H1 (cell line): ENCODE measurements at regions not wholly inside any gene's neighbourhood (a gene's known extent, or its start where the extent isn't known, plus 50 kb on each side); places are given as distances from the start of the nearest gene placed in this dataset.

Experiments
- BRCA1 ChIP-seq: IDR thresholded peaks from 2 replicates; pipeline ENCODE4 v1.6.1; 2012; ENCODE audit warnings: low read depth, low read length, improper control_type of control experiment
- CREB1 ChIP-seq: IDR thresholded peaks from 2 replicates; pipeline ENCODE4 v1.6.1; 2012; ENCODE audit warnings: inconsistent platforms
- SUZ12 ChIP-seq: fragments of 200-600 bp; sonication (generic); IDR thresholded peaks from 2 replicates; pipeline ENCODE4 v1.6.1; 2012; ENCODE audit warnings: mild to moderate bottlenecking, inconsistent platforms, low read length, moderate library complexity, mixed read lengths
- TAF1 ChIP-seq: IDR thresholded peaks from 2 replicates; pipeline ENCODE4 v1.6.1; 2011; ENCODE audit warnings: mild to moderate bottlenecking, low read depth, low read length
- TAF7 ChIP-seq: optimal IDR thresholded peaks from 2 replicates; pipeline ENCODE3; 2011; ENCODE audit warnings: low read depth, mild to moderate bottlenecking, inconsistent platforms, low read length, moderate library complexity, borderline replicate concordance

DNA sequence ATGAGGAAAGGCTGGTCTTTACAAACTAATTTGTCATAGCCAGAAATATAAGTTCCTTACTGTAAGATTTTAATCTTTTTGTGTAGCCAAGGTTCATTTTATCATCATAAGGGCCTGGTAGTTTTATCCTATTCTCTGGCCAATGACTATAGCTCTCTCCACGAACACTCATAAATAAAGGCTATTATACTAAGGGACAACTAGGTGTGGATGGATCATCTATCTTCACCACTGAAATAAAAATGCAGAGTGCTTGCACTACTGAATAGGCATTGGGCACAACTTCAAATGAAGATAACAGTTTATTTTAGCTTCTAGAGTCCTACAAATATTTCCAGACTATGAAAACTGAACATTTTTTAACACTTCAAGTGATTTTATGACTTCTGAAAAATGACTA is 698.6 kb downstream of the NOVA1 start (continued):
- TF ChIP-seq SUZ12, result no peak
- TF ChIP-seq BRCA1, result no peak
- TF ChIP-seq TAF7, result no peak
- no peak for TF ChIP-seq TAF1
- TF ChIP-seq CREB1, result no peak
